Stomach (tissue), 8 donors: ENCODE measurements at regions not wholly inside any gene's neighbourhood (a gene's known extent, or its start where the extent isn't known, plus 50 kb on each side); places are given as distances from the start of the nearest gene placed in this dataset.

ENCODE experiments used
- DNase-seq, 2 donors: peaks; one replicate each; pipeline versions ENCODE4 v3.0.0 to v3.0.0-alpha.2; 2013 to 2019
- H3K27ac ChIP-seq, 5 donors: fragments of 200-600 bp in 4 of 5; sonication (generic) in 4 of 5; one replicate each; pipeline ENCODE4 v1.5.1; 2013 to 2019; ENCODE audit warnings: mild to moderate bottlenecking in 1 of 5, moderate library complexity in 1 of 5
- H3K27me3 ChIP-seq, 3 donors: fragments of 200-600 bp; sonication (generic); one replicate each; pipeline ENCODE4 v1.5.1; 2017 to 2019; ENCODE audit warnings: mixed run types in 1 of 3
- H3K36me3 ChIP-seq, 4 donors: fragments of 200-600 bp; sonication (generic); 1 replicate in 3 of 4; 2 replicates in 1 of 4; pipeline ENCODE4 v1.5.1; 2016 to 2019
- H3K4me1 ChIP-seq, 4 donors: fragments of 200-600 bp; sonication (generic); one replicate each; pipeline ENCODE4 v1.5.1; 2016 to 2019
- H3K4me3 ChIP-seq, 4 donors: fragments of 200-600 bp; sonication (generic) in 3 of 4; one replicate each; pipeline ENCODE4 v1.5.1; 2016 to 2019; ENCODE audit warnings: mild to moderate bottlenecking in 1 of 4
- H3K9me3 ChIP-seq, 4 donors: fragments of 200-600 bp; sonication (generic); one replicate each; pipeline ENCODE4 v1.5.1; 2016 to 2019
- CTCF ChIP-seq, 7 experiments: fragments of 450-650 bp in 4 of 7; fragments of 200-600 bp in 3 of 7; sonication (generic) in 3 of 7; IDR thresholded peaks; one replicate each; pipeline ENCODE4 v1.5.1; 2016 to 2019; ENCODE audit warnings: antibody characterized with exemption in 7 of 7, control low read depth in 2 of 7, mild to moderate bottlenecking in 1 of 7
- EP300 ChIP-seq: sonication (generic); formaldehyde crosslinking; IDR thresholded peaks from one replicate; pipeline ENCODE4 v1.6.1; 2017; ENCODE audit warnings: antibody characterized with exemption
- POLR2A ChIP-seq, 4 donors: fragments of 450-650 bp; IDR thresholded peaks; one replicate each; pipeline ENCODE4 v1.6.1; 2016; ENCODE audit warnings: antibody characterized with exemption in 4 of 4, control low read depth in 2 of 4, mild to moderate bottlenecking in 1 of 4, moderate library complexity in 1 of 4
- POLR2AphosphoS5 ChIP-seq, 3 donors: sonication (generic); formaldehyde crosslinking; IDR thresholded peaks; one replicate each; pipeline ENCODE4 v1.6.1; 2016; ENCODE audit warnings: antibody characterized with exemption in 3 of 3
- WGBS, 5 donors: extraction: QIAGEN DNeasy Blood & Tissue Kit in 3 of 5; methylation state at CpG; one replicate each; pipeline versions ENCODE4 v1.1.5 to v1.1.7; 2013 to 2018; 5-methylcytosine and 5-hydroxymethylcytosine counted together
- intact Hi-C: fragments of 100-400 bp; cut with DNase I; formaldehyde crosslinking; loops from one replicate; pipeline ENCODE4 v1.15.1; 2023; ENCODE audit warnings: low total_unique reads
- donor health status: healthy with polysubstance abuse.
- donor health status: Bipolar disorder and iron deficiency.
- donor health status: healthy.

GRCh38 chr5:12570688-12571087 lies 666.4 kb upstream of the CTNND2 start:
- WGBS, 5 donors = 44 to 77% (median 60%) methylated on average over 1 of the region's 1 CpG
- DNase-seq = no peak
- Histone ChIP-seq H3K27me3 (no peaks in the 10 kb centered on the region), H3K9me3 (peaks cover 0 to 14% (median 5%) of the 10 kb centered on the region in 4 donors), H3K4me1 (no peaks in the 10 kb centered on the region), H3K36me3 (no peaks in the 10 kb centered on the region), H3K4me3 (no peak overlapping the region), H3K27ac (no peak overlapping the region)
- TF ChIP-seq POLR2AphosphoS5 (IDR thresholded peaks at IDR 0.05) (no peak), EP300 (no peak), CTCF (IDR thresholded peaks at IDR 0.05) (no peak), POLR2A (IDR thresholded peaks at IDR 0.05) (no peak)
- intact Hi-C loops = no loop called here

GRCh38 chr5:12566441-12566840 lies 662.2 kb upstream of the CTNND2 start:
- peaks cover 0 to 14% (median 7%) of the 10 kb centered on the region in 4 donors for H3K9me3 ChIP-seq
- intact Hi-C loops = no loop called here
- WGBS, 5 donors = 86 to 94% (median 93%) methylated on average over 1 of the region's 1 CpG
- no peak overlapping the region for H3K27ac ChIP-seq
- no peaks in the 10 kb centered on the region for H3K4me1 ChIP-seq
- no peak for DNase-seq
- H3K4me3 ChIP-seq = no peak overlapping the region
- no peaks in the 10 kb centered on the region for H3K27me3 ChIP-seq
- TF ChIP-seq EP300 (no peak), POLR2AphosphoS5 (IDR thresholded peaks at IDR 0.05) (no peak), POLR2A (IDR thresholded peaks at IDR 0.05) (no peak), CTCF (IDR thresholded peaks at IDR 0.05) (no peak)
- no peaks in the 10 kb centered on the region for H3K36me3 ChIP-seq

GRCh38 chr5:12557012-12557411 lies 652.8 kb upstream of the CTNND2 start:
- no peaks in the 10 kb centered on the region for H3K27me3 ChIP-seq
- no peak overlapping the region for H3K27ac ChIP-seq
- no peak overlapping the region for H3K4me3 ChIP-seq
- intact Hi-C loops = no loop called here
- H3K36me3 ChIP-seq = no peaks in the 10 kb centered on the region
- H3K4me1 ChIP-seq = no peaks in the 10 kb centered on the region
- no peaks in the 10 kb centered on the region for H3K9me3 ChIP-seq
- no peak for DNase-seq
- TF ChIP-seq POLR2A (IDR thresholded peaks at IDR 0.05) (no peak), CTCF (IDR thresholded peaks at IDR 0.05) (no peak), POLR2AphosphoS5 (IDR thresholded peaks at IDR 0.05) (no peak), EP300 (no peak)
- WGBS, 5 donors = 46 to 70% (median 55%) methylated on average over 2 of the region's 2 CpGs

GRCh38 chr5:12526113-12526512 lies 621.9 kb upstream of the CTNND2 start:
- no peak for DNase-seq
- TF ChIP-seq EP300 = no peak
- no peak for TF ChIP-seq POLR2A (IDR thresholded peaks at IDR 0.05)
- TF ChIP-seq POLR2AphosphoS5 (IDR thresholded peaks at IDR 0.05) = no peak
- TF ChIP-seq CTCF (IDR thresholded peaks at IDR 0.05) = no peak
- H3K4me1 ChIP-seq = no peaks in the 10 kb centered on the region
- no peaks in the 10 kb centered on the region for H3K36me3 ChIP-seq
- intact Hi-C loops = no loop called here
- 80 to 100% (median 94%) methylated on average over 1 of the region's 1 CpG for WGBS, 5 donors
- H3K27me3 ChIP-seq = no peaks in the 10 kb centered on the region
- H3K4me3 ChIP-seq = no peak overlapping the region
- peaks cover 0 to 6% (median 3%) of the 10 kb centered on the region in 4 donors for H3K9me3 ChIP-seq
- H3K27ac ChIP-seq = no peak overlapping the region
